ENCODE measurements at regions not wholly inside any gene's neighbourhood (a gene's known extent, or its start where the extent isn't known, plus 50 kb on each side); places are given as distances from the start of the nearest gene placed in this dataset.

DNA sequence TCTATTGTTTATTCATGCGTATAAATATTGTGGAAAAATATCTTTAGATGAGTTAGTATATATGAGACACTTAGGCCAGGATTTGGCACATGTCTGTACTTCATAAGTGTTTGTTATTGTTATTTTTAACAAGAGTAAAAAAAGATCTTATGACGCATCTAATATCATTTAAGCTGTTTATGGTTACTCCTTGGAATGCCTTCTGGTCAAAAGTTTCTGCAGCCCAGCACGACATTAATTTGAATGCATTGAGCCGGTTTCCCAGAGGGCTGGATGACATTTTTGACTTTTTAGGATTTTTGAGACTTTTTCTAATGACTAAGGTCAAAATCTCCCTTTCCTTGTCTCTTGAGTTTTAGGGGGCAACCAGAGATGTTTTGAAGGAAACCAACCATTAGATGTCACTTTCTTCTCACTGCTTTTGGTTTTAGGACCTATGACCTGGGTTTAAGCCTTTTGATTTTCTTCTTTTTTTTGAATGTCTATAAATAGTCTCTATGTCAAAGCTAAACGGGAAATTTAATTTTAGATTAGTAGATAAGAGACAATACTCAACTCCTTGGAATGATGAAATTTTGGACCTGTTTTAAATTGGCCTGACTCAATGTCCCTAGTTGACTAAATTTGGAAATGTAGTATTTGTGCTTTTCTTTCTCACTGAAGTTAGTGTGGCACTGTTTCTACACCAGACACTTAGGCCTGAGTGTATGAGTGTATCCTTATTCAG, 215.5 kb downstream of the AEBP2 start:
- TF ChIP-seq, protein P1, sequence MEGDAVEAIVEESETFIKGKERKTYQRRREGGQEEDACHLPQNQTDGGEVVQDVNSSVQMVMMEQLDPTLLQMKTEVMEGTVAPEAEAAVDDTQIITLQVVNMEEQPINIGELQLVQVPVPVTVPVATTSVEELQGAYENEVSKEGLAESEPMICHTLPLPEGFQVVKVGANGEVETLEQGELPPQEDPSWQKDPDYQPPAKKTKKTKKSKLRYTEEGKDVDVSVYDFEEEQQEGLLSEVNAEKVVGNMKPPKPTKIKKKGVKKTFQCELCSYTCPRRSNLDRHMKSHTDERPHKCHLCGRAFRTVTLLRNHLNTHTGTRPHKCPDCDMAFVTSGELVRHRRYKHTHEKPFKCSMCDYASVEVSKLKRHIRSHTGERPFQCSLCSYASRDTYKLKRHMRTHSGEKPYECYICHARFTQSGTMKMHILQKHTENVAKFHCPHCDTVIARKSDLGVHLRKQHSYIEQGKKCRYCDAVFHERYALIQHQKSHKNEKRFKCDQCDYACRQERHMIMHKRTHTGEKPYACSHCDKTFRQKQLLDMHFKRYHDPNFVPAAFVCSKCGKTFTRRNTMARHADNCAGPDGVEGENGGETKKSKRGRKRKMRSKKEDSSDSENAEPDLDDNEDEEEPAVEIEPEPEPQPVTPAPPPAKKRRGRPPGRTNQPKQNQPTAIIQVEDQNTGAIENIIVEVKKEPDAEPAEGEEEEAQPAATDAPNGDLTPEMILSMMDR (conservative IDR thresholded peaks at IDR 0.05; ENCODE audit: low read length) = no peak
- TF ChIP-seq EZH2phosphoT487 (IDR thresholded peaks at IDR 0.05; ENCODE audit: borderline replicate concordance) = no peak
